PFSK-1 (cell line): ENCODE measurements at regions not wholly inside any gene's neighbourhood (a gene's known extent, or its start where the extent isn't known, plus 50 kb on each side); places are given as distances from the start of the nearest gene placed in this dataset.

Source experiments
- SIN3A ChIP-seq: IDR thresholded peaks from 2 replicates; pipeline ENCODE4 v1.6.1; 2012; ENCODE audit warnings: mild to moderate bottlenecking, low read length, moderate library complexity, borderline replicate concordance; ENCODE audit not compliant: insufficient read depth
- TAF1 ChIP-seq: IDR thresholded peaks from 2 replicates; pipeline ENCODE4 v1.6.1; 2012; ENCODE audit warnings: low read length, control low read depth, borderline replicate concordance; ENCODE audit not compliant: insufficient read depth

- no peak for TF ChIP-seq TAF1
- TF ChIP-seq SIN3A = no peak
Observed at GRCh38 chr12:91490667-91491311, 308.2 kb upstream of the DCN start.
